ENCODE measurements at regions not wholly inside any gene's neighbourhood (a gene's known extent, or its start where the extent isn't known, plus 50 kb on each side); places are given as distances from the start of the nearest gene placed in this dataset.

GRCh38 chr6:131400779-131401496 is 172.1 kb upstream of the ARG1 start:
- Mint-ChIP-seq H3K9me3 (peaks cover 7% of the 10 kb centered on the region), H3K4me3 (no peak overlapping the region), H3K36me3 (ENCODE audit: low read depth) (peaks cover 26% of the 10 kb centered on the region), H3K27ac (no peak overlapping the region), H3K27me3 (no peaks in the 10 kb centered on the region), H3K4me1 (ENCODE audit: low read depth) (no peaks in the 10 kb centered on the region)
- no peak for TF ChIP-seq CTCF (IDR thresholded peaks at IDR 0.05)
- intact Hi-C loops (cut with DNase I, micrococcal nuclease) = no loop called here
- no peaks in the 10 kb centered on the region for H3K27me3 ChIP-seq (ENCODE audit: control insufficient read depth in 1 of 2, insufficient read depth in 2 of 2, low read length in 2 of 2)
- H3K36me3 ChIP-seq (ENCODE audit: insufficient read depth, low read length) = no peaks in the 10 kb centered on the region
- no peak overlapping the region for H3K27ac ChIP-seq (ENCODE audit: low read depth in 1 of 2, low read length in 2 of 2)
- no peaks in the 10 kb centered on the region for H3K4me1 ChIP-seq (ENCODE audit: insufficient read depth, low read length)
- no peak overlapping the region for H3K4me3 ChIP-seq (ENCODE audit: low read length)
- CTCF ChIA-PET = no interaction called here
- DNase-seq = no peak
- H3K9me3 ChIP-seq (ENCODE audit: control insufficient read depth in 1 of 2, insufficient read depth in 1 of 2, low read length in 2 of 2) = no peaks in the 10 kb centered on the region
- POLR2A ChIA-PET = no interaction called here
- no peak for ATAC-seq (ENCODE audit: poor library complexity)

GRCh38 chr6:131408811-131409210 is 164.2 kb upstream of the ARG1 start:
- ChIA-PET CTCF (no interaction called here), POLR2A (no interaction called here)
- Histone ChIP-seq H3K36me3 (ENCODE audit: insufficient read depth, low read length) (no peaks in the 10 kb centered on the region), H3K27me3 (ENCODE audit: control insufficient read depth in 1 of 2, insufficient read depth in 2 of 2, low read length in 2 of 2) (no peaks in the 10 kb centered on the region), H3K4me3 (ENCODE audit: low read length) (no peak overlapping the region), H3K27ac (ENCODE audit: low read depth in 1 of 2, low read length in 2 of 2) (no peak overlapping the region), H3K9me3 (ENCODE audit: control insufficient read depth in 1 of 2, insufficient read depth in 1 of 2, low read length in 2 of 2) (peaks cover 0 to 7% of the 10 kb centered on the region in 2 experiments), H3K4me1 (ENCODE audit: insufficient read depth, low read length) (no peaks in the 10 kb centered on the region)
- H3K9me3 Mint-ChIP-seq = peaks cover 9% of the 10 kb centered on the region
- no peaks in the 10 kb centered on the region for H3K4me1 Mint-ChIP-seq (ENCODE audit: low read depth)
- no peak overlapping the region for H3K27ac Mint-ChIP-seq
- H3K4me3 Mint-ChIP-seq = no peak overlapping the region
- intact Hi-C loops (cut with DNase I, micrococcal nuclease) = no loop called here
- H3K27me3 Mint-ChIP-seq = no peaks in the 10 kb centered on the region
- ATAC-seq (ENCODE audit: poor library complexity) = no peak
- H3K36me3 Mint-ChIP-seq (ENCODE audit: low read depth) = peaks cover 23% of the 10 kb centered on the region
- DNase-seq = no peak
- no peak for TF ChIP-seq CTCF (IDR thresholded peaks at IDR 0.05)

- intact Hi-C loops (cut with DNase I, micrococcal nuclease) = no loop called here
- Mint-ChIP-seq H3K27ac (no peak overlapping the region), H3K9me3 (peaks cover 9% of the 10 kb centered on the region), H3K36me3 (ENCODE audit: low read depth) (peaks cover 19% of the 10 kb centered on the region), H3K4me3 (no peak overlapping the region), H3K27me3 (no peaks in the 10 kb centered on the region), H3K4me1 (ENCODE audit: low read depth) (no peaks in the 10 kb centered on the region)
- no peak for ATAC-seq (ENCODE audit: poor library complexity)
- ChIA-PET POLR2A (no interaction called here), CTCF (no interaction called here)
- no peaks in the 10 kb centered on the region for H3K27me3 ChIP-seq (ENCODE audit: control insufficient read depth in 1 of 2, insufficient read depth in 2 of 2, low read length in 2 of 2)
- no peak for DNase-seq
- TF ChIP-seq CTCF (IDR thresholded peaks at IDR 0.05) = no peak
- no peaks in the 10 kb centered on the region for H3K36me3 ChIP-seq (ENCODE audit: insufficient read depth, low read length)
- peaks cover 1 to 7% of the 10 kb centered on the region in 2 experiments for H3K9me3 ChIP-seq (ENCODE audit: control insufficient read depth in 1 of 2, insufficient read depth in 1 of 2, low read length in 2 of 2)
- no peak overlapping the region for H3K4me3 ChIP-seq (ENCODE audit: low read length)
- H3K4me1 ChIP-seq (ENCODE audit: insufficient read depth, low read length) = no peaks in the 10 kb centered on the region
- H3K27ac ChIP-seq (ENCODE audit: low read depth in 1 of 2, low read length in 2 of 2) = no peak overlapping the region
Measured at GRCh38 chr6:131410785-131411184, 162.2 kb upstream of the ARG1 start.

All from CD4-positive, alpha-beta T cell (primary cell).